BE2C (cell line): ENCODE measurements at regions not wholly inside any gene's neighbourhood (a gene's known extent, or its start where the extent isn't known, plus 50 kb on each side); places are given as distances from the start of the nearest gene placed in this dataset.
A peak's percentile ranks its signal among the peaks of the same experiment; 100 is the strongest.
"Not testable (repeated sequence)": the region's sequence is repeated elsewhere in the genome, so short reads cannot be mapped to it uniquely, and the experiment has no call there.

Experiments used
- DNase-seq: peaks from one replicate; pipeline ENCODE4 v3.0.0-alpha.2; 2020
- H3K27me3 ChIP-seq: fragments of 250-450 bp; sonication (Bioruptor Pico); 2 replicates; pipeline ENCODE4 v1.5.1; 2020; ENCODE audit warnings: mild to moderate bottlenecking
- H3K36me3 ChIP-seq: fragments of 250-450 bp; sonication (Bioruptor Pico); 2 replicates; pipeline ENCODE4 v1.5.1; 2020; ENCODE audit warnings: mild to moderate bottlenecking
- H3K4me1 ChIP-seq: fragments of 250-450 bp; sonication (Bioruptor Pico); 2 replicates; pipeline ENCODE4 v1.5.1; 2020
- H3K4me3 ChIP-seq: 2 replicates; pipeline ENCODE4 v1.5.1; 2011; ENCODE audit warnings: low read depth, low read length
- H3K9me3 ChIP-seq: fragments of 250-450 bp; sonication (Bioruptor Pico); 2 replicates; pipeline ENCODE4 v1.5.1; 2020
- CTCF ChIP-seq: IDR thresholded peaks from 2 replicates; pipeline ENCODE4 v1.5.1; 2012; ENCODE audit warnings: mild to moderate bottlenecking, low read depth, low read length

- H3K4me1 ChIP-seq = no peaks in the 10 kb centered on the region
- DNase-seq = no peak
- H3K4me3 ChIP-seq = no peak overlapping the region
- no peaks in the 10 kb centered on the region for H3K27me3 ChIP-seq
- H3K36me3 ChIP-seq = no peaks in the 10 kb centered on the region
- TF ChIP-seq CTCF = no peak
- H3K9me3 ChIP-seq = no peaks in the 10 kb centered on the region
Observed at GRCh38 chr14:48086516-48086915, 411.1 kb upstream of the MDGA2 start.

GRCh38 chr14:48075487-48075886 is 400.1 kb upstream of the MDGA2 start:
- H3K27me3 ChIP-seq = no peaks in the 10 kb centered on the region
- H3K4me3 ChIP-seq = no peak overlapping the region
- DNase-seq = no peak
- no peaks in the 10 kb centered on the region for H3K9me3 ChIP-seq
- no peaks in the 10 kb centered on the region for H3K4me1 ChIP-seq
- H3K36me3 ChIP-seq = no peaks in the 10 kb centered on the region
- TF ChIP-seq CTCF = no peak

GRCh38 chr14:48052973-48053372 is 377.6 kb upstream of the MDGA2 start:
- Histone ChIP-seq H3K27me3 (no peaks in the 10 kb centered on the region), H3K9me3 (no peaks in the 10 kb centered on the region)
- no peak for TF ChIP-seq CTCF

GRCh38 chr14:48035836-48036235 is 360.4 kb upstream of the MDGA2 start:
- no peaks in the 10 kb centered on the region for H3K27me3 ChIP-seq
- no peak for DNase-seq
- H3K4me3 ChIP-seq = no peak overlapping the region

More at GRCh38 chr14:48052973-48053372, 377.6 kb upstream of the MDGA2 start:
- no peak for DNase-seq
- Histone ChIP-seq H3K4me3 (no peak overlapping the region), H3K36me3 (no peaks in the 10 kb centered on the region), H3K4me1 (no peaks in the 10 kb centered on the region)

GRCh38 chr14:48027115-48027514 is 351.7 kb upstream of the MDGA2 start:
- H3K27me3 ChIP-seq = no peaks in the 10 kb centered on the region
- no peaks in the 10 kb centered on the region for H3K36me3 ChIP-seq
- no peak for DNase-seq
- no peak for TF ChIP-seq CTCF
- H3K9me3 ChIP-seq = no peaks in the 10 kb centered on the region
- no peaks in the 10 kb centered on the region for H3K4me1 ChIP-seq
- no peak overlapping the region for H3K4me3 ChIP-seq

More at GRCh38 chr14:48035836-48036235, 360.4 kb upstream of the MDGA2 start:
- no peaks in the 10 kb centered on the region for H3K36me3 ChIP-seq
- no peak for TF ChIP-seq CTCF
- H3K9me3 ChIP-seq = no peaks in the 10 kb centered on the region
- H3K4me1 ChIP-seq = no peaks in the 10 kb centered on the region

- Histone ChIP-seq H3K9me3 (no peaks in the 10 kb centered on the region), H3K4me1 (no peaks in the 10 kb centered on the region), H3K4me3 (no peak overlapping the region), H3K36me3 (no peaks in the 10 kb centered on the region), H3K27me3 (no peaks in the 10 kb centered on the region)
- TF ChIP-seq CTCF = no peak
- no peak for DNase-seq
Observed at GRCh38 chr14:48023881-48024280, 348.5 kb upstream of the MDGA2 start.

- not testable (repeated sequence) for H3K27me3 ChIP-seq, H3K36me3 ChIP-seq, H3K4me1 ChIP-seq, H3K9me3 ChIP-seq
- peak; percentile 39 for DNase-seq
- peak overlapping the region; percentile 44 for H3K4me3 ChIP-seq
Observed at GRCh38 chr14:48011484-48011883, 336.1 kb upstream of the MDGA2 start.
